ENCODE measurements at regions not wholly inside any gene's neighbourhood (a gene's known extent, or its start where the extent isn't known, plus 50 kb on each side); places are given as distances from the start of the nearest gene placed in this dataset.

- WGBS: 97% methylated on average over 2 of the region's 2 CpGs
- TF ChIP-seq CTCF (IDR thresholded peaks at IDR 0.05): no peak
- TF ChIP-seq POLR2A (IDR thresholded peaks at IDR 0.05): no peak
- TF ChIP-seq EP300 (IDR thresholded peaks at IDR 0.05): no peak
- TF ChIP-seq POLR2AphosphoS5 (IDR thresholded peaks at IDR 0.05): no peak
These were observed 207.3 kb downstream of the DAD1 start for GRCh38 chr14:22381766-22382165.

GRCh38 chr14:22381408-22381760, 207.6 kb downstream of the DAD1 start:
- no peaks in the 10 kb centered on the region for H3K4me1 ChIP-seq
- TF ChIP-seq EP300 (IDR thresholded peaks at IDR 0.05) (no peak), POLR2A (IDR thresholded peaks at IDR 0.05) (no peak), CTCF (IDR thresholded peaks at IDR 0.05) (no peak), POLR2AphosphoS5 (IDR thresholded peaks at IDR 0.05) (no peak)
- 61% methylated on average over 3 of the region's 3 CpGs for WGBS
- no peaks in the 10 kb centered on the region for H3K9me3 ChIP-seq
- H3K4me3 ChIP-seq: no peak overlapping the region
- H3K27ac ChIP-seq: no peak overlapping the region
- H3K36me3 ChIP-seq: no peaks in the 10 kb centered on the region
- no peak for DNase-seq (ENCODE audit: low spot score in 2 of 2)
- H3K27me3 ChIP-seq: no peaks in the 10 kb centered on the region

More at GRCh38 chr14:22381766-22382165, 207.3 kb downstream of the DAD1 start:
- Histone ChIP-seq H3K9me3 (no peaks in the 10 kb centered on the region), H3K27ac (no peak overlapping the region), H3K36me3 (no peaks in the 10 kb centered on the region), H3K27me3 (no peaks in the 10 kb centered on the region), H3K4me1 (no peaks in the 10 kb centered on the region), H3K4me3 (no peak overlapping the region)
- no peak for DNase-seq (ENCODE audit: low spot score in 2 of 2)

DNA sequence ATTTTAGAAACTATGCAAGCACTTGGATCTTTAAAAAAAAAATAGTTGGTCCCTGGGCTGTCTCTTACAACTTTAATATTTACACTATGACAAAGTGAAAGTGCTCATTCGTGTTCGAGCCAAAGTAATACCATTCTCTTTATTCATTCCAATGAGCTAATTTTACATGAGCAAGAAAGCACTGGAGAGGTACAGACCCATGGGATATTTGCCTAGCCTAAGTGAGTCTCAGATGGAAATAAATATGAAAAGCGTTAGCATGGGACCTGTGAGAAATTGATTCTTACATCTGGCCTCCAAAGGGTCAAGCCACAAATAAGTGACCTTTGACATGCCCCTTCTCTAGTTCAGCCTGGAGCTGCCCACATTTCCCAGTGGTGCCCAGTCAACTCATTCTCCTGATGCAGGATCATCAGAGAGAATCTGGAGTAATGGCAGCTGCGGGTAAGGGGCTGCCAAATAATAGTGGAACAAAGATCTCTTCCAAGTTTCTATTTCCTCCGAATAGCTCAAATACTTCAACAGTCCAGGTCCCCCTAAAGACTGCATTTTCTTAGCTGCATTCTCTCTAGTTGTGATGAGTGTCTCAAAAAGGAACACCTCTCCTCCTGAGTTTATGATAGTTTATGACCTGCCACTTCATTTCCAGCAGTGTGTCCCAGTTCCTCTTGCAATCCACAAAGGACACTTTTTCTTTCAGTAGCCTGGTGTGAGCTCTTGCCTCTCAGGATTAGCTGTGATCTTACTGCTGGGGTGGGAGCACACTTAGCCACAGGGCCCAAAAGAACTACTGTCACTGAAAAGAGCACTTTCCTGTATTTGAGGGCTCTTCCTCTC, 208.2 kb downstream of the DAD1 start:
- no peak for TF ChIP-seq CTCF (IDR thresholded peaks at IDR 0.05)
- no peak for TF ChIP-seq EP300 (IDR thresholded peaks at IDR 0.05)
- no peak for TF ChIP-seq POLR2AphosphoS5 (IDR thresholded peaks at IDR 0.05)
- no peak for TF ChIP-seq POLR2A (IDR thresholded peaks at IDR 0.05)
- Histone ChIP-seq H3K36me3 (no peaks in the 10 kb centered on the region), H3K4me1 (no peaks in the 10 kb centered on the region), H3K9me3 (no peaks in the 10 kb centered on the region), H3K27ac (no peak overlapping the region), H3K27me3 (no peaks in the 10 kb centered on the region), H3K4me3 (no peak overlapping the region)
- 65% methylated on average over 5 of the region's 5 CpGs for WGBS
- DNase-seq (ENCODE audit: low spot score in 2 of 2): no peak

DNA sequence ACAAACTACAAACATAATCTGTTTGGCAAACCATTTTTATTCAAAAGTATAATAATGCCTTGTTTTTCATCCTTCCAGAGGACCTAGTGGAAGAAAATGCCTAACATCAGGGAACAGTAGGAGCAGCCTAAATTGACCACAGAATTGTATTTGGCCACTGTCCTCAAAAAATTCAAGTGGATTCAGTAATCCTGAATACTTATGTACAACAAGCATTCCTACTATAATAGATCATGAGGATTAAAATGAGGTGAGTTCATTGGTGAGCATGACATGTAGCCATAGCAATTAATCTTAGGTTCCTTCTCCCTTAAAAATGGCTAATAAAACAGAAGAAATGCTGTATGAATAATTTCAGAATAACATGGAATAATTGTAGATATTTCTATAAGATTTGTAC, 209.3 kb downstream of the DAD1 start:
- TF ChIP-seq CTCF (IDR thresholded peaks at IDR 0.05) (no peak), EP300 (IDR thresholded peaks at IDR 0.05) (no peak), POLR2A (IDR thresholded peaks at IDR 0.05) (no peak), POLR2AphosphoS5 (IDR thresholded peaks at IDR 0.05) (no peak)
- H3K27ac ChIP-seq: no peak overlapping the region
- no peak overlapping the region for H3K4me3 ChIP-seq
- H3K27me3 ChIP-seq: no peaks in the 10 kb centered on the region
- no peaks in the 10 kb centered on the region for H3K4me1 ChIP-seq
- DNase-seq (ENCODE audit: low spot score in 2 of 2): no peak
- H3K36me3 ChIP-seq: no peaks in the 10 kb centered on the region
- H3K9me3 ChIP-seq: no peaks in the 10 kb centered on the region

GRCh38 chr14:22378181-22378580, 210.8 kb downstream of the DAD1 start:
- no peak for DNase-seq (ENCODE audit: low spot score in 2 of 2)
- Histone ChIP-seq H3K27ac (no peak overlapping the region), H3K27me3 (no peaks in the 10 kb centered on the region), H3K4me3 (no peak overlapping the region), H3K36me3 (no peaks in the 10 kb centered on the region), H3K9me3 (no peaks in the 10 kb centered on the region), H3K4me1 (no peaks in the 10 kb centered on the region)
- 65% methylated on average over 2 of the region's 2 CpGs for WGBS
- TF ChIP-seq POLR2AphosphoS5 (IDR thresholded peaks at IDR 0.05): no peak
- no peak for TF ChIP-seq CTCF (IDR thresholded peaks at IDR 0.05)
- no peak for TF ChIP-seq EP300 (IDR thresholded peaks at IDR 0.05)
- no peak for TF ChIP-seq POLR2A (IDR thresholded peaks at IDR 0.05)
